ENCODE measurements at regions not wholly inside any gene's neighbourhood (a gene's known extent, or its start where the extent isn't known, plus 50 kb on each side); places are given as distances from the start of the nearest gene placed in this dataset. TPM values are rescaled to one million over a fixed set of nuclear protein-coding genes. Genes with fewer than 3 reads are reported as not detected.

GRCh38 chr20:39090906-39091305 is 128.8 kb downstream of the DHX35 start:
- no peak overlapping the region for H3K4me3 Mint-ChIP-seq
- H3K9ac ChIP-seq (ENCODE audit: insufficient read depth, low read length, poor library complexity, severe bottlenecking) = no peak overlapping the region
- peaks cover 0 to 10% (median 0%) of the 10 kb centered on the region in 3 donors for H3K27me3 Mint-ChIP-seq (ENCODE audit: low read depth in 3 of 3)
- no peak overlapping the region for H2AFZ ChIP-seq (ENCODE audit: insufficient read depth, low read depth, low read length, poor library complexity, severe bottlenecking)
- peaks cover 0 to 7% (median 2%) of the 10 kb centered on the region in 7 donors for H3K9me3 Mint-ChIP-seq
- intact Hi-C loops (cut with micrococcal nuclease) = no loop called here
- H3K4me2 ChIP-seq (replicated peaks; ENCODE audit: extremely low read depth, low read length, poor library complexity, severe bottlenecking) = no peak overlapping the region
- H3K79me2 ChIP-seq (ENCODE audit: insufficient read depth, low read length) = no peaks in the 10 kb centered on the region
- no peaks in the 10 kb centered on the region for H3K9me3 ChIP-seq (replicated peaks in 1 of 2; ENCODE audit: control insufficient read depth in 1 of 2, insufficient read depth in 1 of 2, low read length in 2 of 2)
- no peaks in the 10 kb centered on the region for H4K20me1 ChIP-seq (ENCODE audit: insufficient read depth, low read length)
- 0% methylated on average over 1 of the region's 5 CpGs for WGBS (ENCODE audit: insufficient coverage)
- H3K27ac ChIP-seq (ENCODE audit: low read depth in 1 of 2, low read length in 2 of 2) = no peak overlapping the region
- H3K36me3 ChIP-seq (replicated peaks in 1 of 2; ENCODE audit: control insufficient read depth in 1 of 2, insufficient read depth in 2 of 2, low read length in 2 of 2) = no peaks in the 10 kb centered on the region
- H3K4me3 ChIP-seq (replicated peaks in 1 of 3; ENCODE audit: low read depth in 2 of 3, low read length in 3 of 3) = no peak overlapping the region
- H3K4me1 Mint-ChIP-seq = no peaks in the 10 kb centered on the region
- no peak for TF ChIP-seq CTCF (IDR thresholded peaks at IDR 0.05)
- H3K27ac Mint-ChIP-seq = no peak overlapping the region
- no peak for DNase-seq
- no peaks in the 10 kb centered on the region for H3K4me1 ChIP-seq (ENCODE audit: control insufficient read depth in 1 of 2, insufficient read depth in 2 of 2, low read length in 2 of 2)
- no peaks in the 10 kb centered on the region for H3K36me3 Mint-ChIP-seq
- no peaks in the 10 kb centered on the region for H3K27me3 ChIP-seq (ENCODE audit: control insufficient read depth in 2 of 2, insufficient read depth in 2 of 2, low read length in 2 of 2)

DNA sequence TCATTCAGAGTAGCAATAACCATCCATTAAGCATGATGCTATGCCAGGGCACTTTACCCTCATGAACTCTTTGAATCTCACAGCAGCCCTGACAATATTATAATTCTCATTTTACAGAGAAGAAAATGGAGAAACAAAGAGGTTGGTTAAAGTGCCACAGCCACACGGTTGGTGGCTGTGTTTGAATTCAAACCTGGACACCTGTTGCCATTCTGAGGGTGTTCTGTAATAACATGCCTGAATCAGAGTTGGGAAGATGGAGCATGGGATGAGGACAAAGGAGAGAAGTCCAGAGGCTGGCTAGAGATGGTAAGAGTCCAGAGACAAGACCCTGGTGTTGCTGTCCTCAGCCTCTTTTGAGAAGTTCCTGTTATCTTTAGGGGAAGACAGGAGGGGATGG is 127.7 kb downstream of the DHX35 start:
- Mint-ChIP-seq H3K36me3 (no peaks in the 10 kb centered on the region), H3K9me3 (peaks cover 0 to 7% (median 3%) of the 10 kb centered on the region in 7 donors), H3K27me3 (ENCODE audit: low read depth in 3 of 3) (peaks cover 0 to 10% (median 0%) of the 10 kb centered on the region in 3 donors), H3K4me3 (no peak overlapping the region), H3K27ac (no peak overlapping the region), H3K4me1 (no peaks in the 10 kb centered on the region)
- no peak overlapping the region for H2AFZ ChIP-seq (ENCODE audit: insufficient read depth, low read depth, low read length, poor library complexity, severe bottlenecking)
- no peak for TF ChIP-seq CTCF (IDR thresholded peaks at IDR 0.05)
- no peak overlapping the region for H3K4me3 ChIP-seq (replicated peaks in 1 of 3; ENCODE audit: low read depth in 2 of 3, low read length in 3 of 3)
- intact Hi-C loops (cut with micrococcal nuclease) = no loop called here
- no peak overlapping the region for H3K9ac ChIP-seq (ENCODE audit: insufficient read depth, low read length, poor library complexity, severe bottlenecking)
- no peak for DNase-seq
- no peaks in the 10 kb centered on the region for H3K36me3 ChIP-seq (replicated peaks in 1 of 2; ENCODE audit: control insufficient read depth in 1 of 2, insufficient read depth in 2 of 2, low read length in 2 of 2)
- WGBS (ENCODE audit: insufficient coverage) = 75% methylated on average over 1 of the region's 1 CpG
- H3K79me2 ChIP-seq (ENCODE audit: insufficient read depth, low read length) = no peaks in the 10 kb centered on the region
- H3K4me1 ChIP-seq (ENCODE audit: control insufficient read depth in 1 of 2, insufficient read depth in 2 of 2, low read length in 2 of 2) = no peaks in the 10 kb centered on the region
- H3K4me2 ChIP-seq (replicated peaks; ENCODE audit: extremely low read depth, low read length, poor library complexity, severe bottlenecking) = no peak overlapping the region
- H3K27ac ChIP-seq (ENCODE audit: low read depth in 1 of 2, low read length in 2 of 2) = no peak overlapping the region
- no peaks in the 10 kb centered on the region for H4K20me1 ChIP-seq (ENCODE audit: insufficient read depth, low read length)
- H3K9me3 ChIP-seq (replicated peaks in 1 of 2; ENCODE audit: control insufficient read depth in 1 of 2, insufficient read depth in 1 of 2, low read length in 2 of 2) = no peaks in the 10 kb centered on the region
- no peaks in the 10 kb centered on the region for H3K27me3 ChIP-seq (ENCODE audit: control insufficient read depth in 2 of 2, insufficient read depth in 2 of 2, low read length in 2 of 2)

Small RNAs in the stretch of these regions (small RNA-seq; reads per million reads assigned to genes)
- not detected for gene RN7SL680P (ENCODE audit: insufficient read length, low read depth)
